Liver (tissue), 3 donors: ENCODE measurements at regions not wholly inside any gene's neighbourhood (a gene's known extent, or its start where the extent isn't known, plus 50 kb on each side); places are given as distances from the start of the nearest gene placed in this dataset.

Source experiments
- FOXA1 ChIP-seq: IDR thresholded peaks from 2 replicates; pipeline ENCODE4 v1.6.1; 2016; ENCODE audit warnings: antibody characterized with exemption
- RAD21 ChIP-seq, 2 donors: IDR thresholded peaks; 2 replicates each; pipeline ENCODE4 v1.6.1; 2016; ENCODE audit warnings: antibody characterized with exemption in 2 of 2, mild to moderate bottlenecking in 2 of 2
- RXRA ChIP-seq, 2 donors: IDR thresholded peaks; 2 replicates each; pipeline ENCODE4 v1.6.1; 2017 to 2018; ENCODE audit warnings: antibody characterized with exemption in 2 of 2, mild to moderate bottlenecking in 1 of 2
- SP1 ChIP-seq: IDR thresholded peaks from 2 replicates; pipeline ENCODE4 v1.6.1; 2018; ENCODE audit warnings: antibody characterized with exemption, mild to moderate bottlenecking
- TAF1 ChIP-seq: conservative IDR thresholded peaks from 2 replicates; pipeline ENCODE4 v1.6.1; 2016; ENCODE audit warnings: antibody characterized with exemption, mild to moderate bottlenecking
- TF ChIP-seq, protein P1 (sequence below): fragments of 150-350 bp; IDR thresholded peaks from 2 replicates; pipeline ENCODE4 v1.5.1; 2017; ENCODE audit warnings: improper control_type of control experiment, low read depth, low read length; ENCODE audit not compliant: missing input control
- TF ChIP-seq, protein P2 (sequence below): IDR thresholded peaks from 2 replicates; pipeline ENCODE4 v1.6.1; 2016; ENCODE audit warnings: antibody characterized with exemption
- TF ChIP-seq, protein P3 (sequence below): IDR thresholded peaks from 2 replicates; pipeline ENCODE4 v1.6.1; 2016; ENCODE audit warnings: antibody characterized with exemption
- TF ChIP-seq, protein P4 (sequence below): IDR thresholded peaks from 2 replicates; pipeline ENCODE4 v1.6.1; 2016; ENCODE audit warnings: antibody characterized with exemption, mild to moderate bottlenecking
- TF ChIP-seq, protein P5 (sequence below): IDR thresholded peaks from 2 replicates; pipeline ENCODE4 v1.6.1; 2016; ENCODE audit warnings: antibody characterized with exemption
- donor health status: healthy.
- donor health status: healthy.

DNA sequence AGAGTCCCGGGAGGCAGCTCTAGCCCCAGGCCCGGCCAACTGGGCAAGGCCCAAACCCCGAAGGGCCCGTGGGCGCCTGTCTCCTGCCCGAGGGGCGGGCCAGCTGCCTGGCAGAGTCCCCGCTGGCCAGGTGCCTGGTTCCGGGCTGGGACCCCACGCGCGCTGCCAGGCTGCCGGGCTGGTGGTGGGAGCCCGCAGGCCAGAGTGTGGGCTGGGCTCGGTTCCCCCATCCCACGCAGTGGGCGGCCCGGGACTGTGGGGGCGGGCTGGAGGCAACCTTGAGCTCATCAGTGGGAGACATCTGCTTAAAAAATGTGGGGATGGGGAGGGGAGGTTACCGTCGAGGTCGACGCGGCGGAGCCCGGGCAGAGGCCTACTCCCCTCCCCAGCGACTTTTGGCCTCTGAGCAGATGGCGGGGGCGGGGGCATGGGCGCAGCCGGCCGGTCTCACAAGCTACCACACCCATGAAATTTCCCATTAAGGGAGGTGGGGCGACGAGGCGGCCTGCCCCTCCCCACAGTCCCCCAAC lies 176.4 kb upstream of the GSE1 start:
- no peak for TF ChIP-seq RAD21 (IDR thresholded peaks at IDR 0.05)
- no peak for TF ChIP-seq TAF1
- no peak for TF ChIP-seq FOXA1
- TF ChIP-seq, protein P1, sequence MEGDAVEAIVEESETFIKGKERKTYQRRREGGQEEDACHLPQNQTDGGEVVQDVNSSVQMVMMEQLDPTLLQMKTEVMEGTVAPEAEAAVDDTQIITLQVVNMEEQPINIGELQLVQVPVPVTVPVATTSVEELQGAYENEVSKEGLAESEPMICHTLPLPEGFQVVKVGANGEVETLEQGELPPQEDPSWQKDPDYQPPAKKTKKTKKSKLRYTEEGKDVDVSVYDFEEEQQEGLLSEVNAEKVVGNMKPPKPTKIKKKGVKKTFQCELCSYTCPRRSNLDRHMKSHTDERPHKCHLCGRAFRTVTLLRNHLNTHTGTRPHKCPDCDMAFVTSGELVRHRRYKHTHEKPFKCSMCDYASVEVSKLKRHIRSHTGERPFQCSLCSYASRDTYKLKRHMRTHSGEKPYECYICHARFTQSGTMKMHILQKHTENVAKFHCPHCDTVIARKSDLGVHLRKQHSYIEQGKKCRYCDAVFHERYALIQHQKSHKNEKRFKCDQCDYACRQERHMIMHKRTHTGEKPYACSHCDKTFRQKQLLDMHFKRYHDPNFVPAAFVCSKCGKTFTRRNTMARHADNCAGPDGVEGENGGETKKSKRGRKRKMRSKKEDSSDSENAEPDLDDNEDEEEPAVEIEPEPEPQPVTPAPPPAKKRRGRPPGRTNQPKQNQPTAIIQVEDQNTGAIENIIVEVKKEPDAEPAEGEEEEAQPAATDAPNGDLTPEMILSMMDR = no peak
- no peak for TF ChIP-seq RXRA (IDR thresholded peaks at IDR 0.05)
- TF ChIP-seq, protein P2, sequence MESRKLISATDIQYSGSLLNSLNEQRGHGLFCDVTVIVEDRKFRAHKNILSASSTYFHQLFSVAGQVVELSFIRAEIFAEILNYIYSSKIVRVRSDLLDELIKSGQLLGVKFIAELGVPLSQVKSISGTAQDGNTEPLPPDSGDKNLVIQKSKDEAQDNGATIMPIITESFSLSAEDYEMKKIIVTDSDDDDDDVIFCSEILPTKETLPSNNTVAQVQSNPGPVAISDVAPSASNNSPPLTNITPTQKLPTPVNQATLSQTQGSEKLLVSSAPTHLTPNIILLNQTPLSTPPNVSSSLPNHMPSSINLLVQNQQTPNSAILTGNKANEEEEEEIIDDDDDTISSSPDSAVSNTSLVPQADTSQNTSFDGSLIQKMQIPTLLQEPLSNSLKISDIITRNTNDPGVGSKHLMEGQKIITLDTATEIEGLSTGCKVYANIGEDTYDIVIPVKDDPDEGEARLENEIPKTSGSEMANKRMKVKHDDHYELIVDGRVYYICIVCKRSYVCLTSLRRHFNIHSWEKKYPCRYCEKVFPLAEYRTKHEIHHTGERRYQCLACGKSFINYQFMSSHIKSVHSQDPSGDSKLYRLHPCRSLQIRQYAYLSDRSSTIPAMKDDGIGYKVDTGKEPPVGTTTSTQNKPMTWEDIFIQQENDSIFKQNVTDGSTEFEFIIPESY = no peak
- TF ChIP-seq, protein P3, sequence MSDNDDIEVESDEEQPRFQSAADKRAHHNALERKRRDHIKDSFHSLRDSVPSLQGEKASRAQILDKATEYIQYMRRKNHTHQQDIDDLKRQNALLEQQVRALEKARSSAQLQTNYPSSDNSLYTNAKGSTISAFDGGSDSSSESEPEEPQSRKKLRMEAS = no peak
- TF ChIP-seq, protein P4, sequence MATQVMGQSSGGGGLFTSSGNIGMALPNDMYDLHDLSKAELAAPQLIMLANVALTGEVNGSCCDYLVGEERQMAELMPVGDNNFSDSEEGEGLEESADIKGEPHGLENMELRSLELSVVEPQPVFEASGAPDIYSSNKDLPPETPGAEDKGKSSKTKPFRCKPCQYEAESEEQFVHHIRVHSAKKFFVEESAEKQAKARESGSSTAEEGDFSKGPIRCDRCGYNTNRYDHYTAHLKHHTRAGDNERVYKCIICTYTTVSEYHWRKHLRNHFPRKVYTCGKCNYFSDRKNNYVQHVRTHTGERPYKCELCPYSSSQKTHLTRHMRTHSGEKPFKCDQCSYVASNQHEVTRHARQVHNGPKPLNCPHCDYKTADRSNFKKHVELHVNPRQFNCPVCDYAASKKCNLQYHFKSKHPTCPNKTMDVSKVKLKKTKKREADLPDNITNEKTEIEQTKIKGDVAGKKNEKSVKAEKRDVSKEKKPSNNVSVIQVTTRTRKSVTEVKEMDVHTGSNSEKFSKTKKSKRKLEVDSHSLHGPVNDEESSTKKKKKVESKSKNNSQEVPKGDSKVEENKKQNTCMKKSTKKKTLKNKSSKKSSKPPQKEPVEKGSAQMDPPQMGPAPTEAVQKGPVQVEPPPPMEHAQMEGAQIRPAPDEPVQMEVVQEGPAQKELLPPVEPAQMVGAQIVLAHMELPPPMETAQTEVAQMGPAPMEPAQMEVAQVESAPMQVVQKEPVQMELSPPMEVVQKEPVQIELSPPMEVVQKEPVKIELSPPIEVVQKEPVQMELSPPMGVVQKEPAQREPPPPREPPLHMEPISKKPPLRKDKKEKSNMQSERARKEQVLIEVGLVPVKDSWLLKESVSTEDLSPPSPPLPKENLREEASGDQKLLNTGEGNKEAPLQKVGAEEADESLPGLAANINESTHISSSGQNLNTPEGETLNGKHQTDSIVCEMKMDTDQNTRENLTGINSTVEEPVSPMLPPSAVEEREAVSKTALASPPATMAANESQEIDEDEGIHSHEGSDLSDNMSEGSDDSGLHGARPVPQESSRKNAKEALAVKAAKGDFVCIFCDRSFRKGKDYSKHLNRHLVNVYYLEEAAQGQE = no peak
- TF ChIP-seq, protein P5, sequence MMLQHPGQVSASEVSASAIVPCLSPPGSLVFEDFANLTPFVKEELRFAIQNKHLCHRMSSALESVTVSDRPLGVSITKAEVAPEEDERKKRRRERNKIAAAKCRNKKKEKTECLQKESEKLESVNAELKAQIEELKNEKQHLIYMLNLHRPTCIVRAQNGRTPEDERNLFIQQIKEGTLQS = no peak
- TF ChIP-seq SP1 = no peak
